Stomach smooth muscle (tissue), 2 donors: ENCODE measurements at regions not wholly inside any gene's neighbourhood (a gene's known extent, or its start where the extent isn't known, plus 50 kb on each side); places are given as distances from the start of the nearest gene placed in this dataset.

Source experiments
- H3K27ac ChIP-seq: one replicate; pipeline ENCODE4 v1.7.0; 2013; ENCODE audit warnings: mild to moderate bottlenecking, low read length, inconsistent platforms
- H3K27me3 ChIP-seq, 2 donors: one replicate each; pipeline ENCODE4 v1.7.0; 2013; ENCODE audit warnings: low read length in 2 of 2; ENCODE audit not compliant: insufficient read depth in 2 of 2, control insufficient read depth in 1 of 2
- H3K36me3 ChIP-seq, 2 donors: one replicate each; pipeline ENCODE4 v1.7.0; 2013; ENCODE audit warnings: low read length in 2 of 2; ENCODE audit not compliant: control insufficient read depth in 2 of 2, insufficient read depth in 2 of 2
- H3K4me1 ChIP-seq: one replicate; pipeline ENCODE4 v1.7.0; 2013; ENCODE audit warnings: low read length; ENCODE audit not compliant: control insufficient read depth, insufficient read depth
- H3K4me3 ChIP-seq, 2 donors: one replicate each; pipeline ENCODE4 v1.7.0; 2013; ENCODE audit warnings: low read length in 2 of 2
- H3K9ac ChIP-seq, 2 donors: one replicate each; pipeline ENCODE4 v1.7.0; 2013; ENCODE audit warnings: low read length in 2 of 2, mild to moderate bottlenecking in 1 of 2
- H3K9me3 ChIP-seq, 2 donors: one replicate each; pipeline ENCODE4 v1.7.0; 2013; ENCODE audit warnings: low read length in 2 of 2; ENCODE audit not compliant: control insufficient read depth in 2 of 2
- donor health status: healthy.
- donor health status: Pancreatic carcinoma.

DNA sequence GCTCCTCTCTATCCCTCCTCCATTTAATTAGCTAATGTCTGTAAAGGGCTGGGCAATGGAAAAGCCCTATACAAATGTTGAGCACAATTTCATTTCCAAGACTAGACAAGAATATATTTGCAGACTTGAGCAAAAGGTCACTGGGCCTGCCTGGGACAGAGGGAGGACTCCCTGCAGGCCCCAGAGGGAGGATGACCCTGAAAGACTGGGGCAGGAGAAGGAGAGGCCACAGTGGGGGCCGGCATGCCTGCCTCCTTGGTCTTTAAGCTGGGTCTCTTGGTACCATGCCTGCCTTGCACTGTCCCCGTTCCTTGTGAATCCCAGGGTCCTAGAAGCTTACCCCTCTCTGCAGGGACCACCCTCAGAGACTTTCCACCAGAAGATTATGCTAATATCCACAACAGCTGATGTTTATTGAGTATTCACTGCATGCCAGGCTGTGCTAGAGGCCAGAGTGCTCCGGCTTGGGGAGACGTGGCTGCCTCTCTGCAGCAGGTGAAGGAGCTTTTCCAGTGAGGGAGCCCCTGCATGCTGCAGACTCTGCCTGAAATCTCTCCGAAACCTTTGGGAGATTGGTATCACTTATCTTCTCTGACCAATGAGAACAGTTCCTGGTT lies 72.7 kb upstream of the HSPA9 start:
- Histone ChIP-seq H3K36me3 (no peaks in the 10 kb centered on the region), H3K27me3 (no peaks in the 10 kb centered on the region), H3K9me3 (no peaks in the 10 kb centered on the region), H3K9ac (no peak overlapping the region), H3K27ac (no peak overlapping the region), H3K4me1 (no peaks in the 10 kb centered on the region), H3K4me3 (no peak overlapping the region)

DNA sequence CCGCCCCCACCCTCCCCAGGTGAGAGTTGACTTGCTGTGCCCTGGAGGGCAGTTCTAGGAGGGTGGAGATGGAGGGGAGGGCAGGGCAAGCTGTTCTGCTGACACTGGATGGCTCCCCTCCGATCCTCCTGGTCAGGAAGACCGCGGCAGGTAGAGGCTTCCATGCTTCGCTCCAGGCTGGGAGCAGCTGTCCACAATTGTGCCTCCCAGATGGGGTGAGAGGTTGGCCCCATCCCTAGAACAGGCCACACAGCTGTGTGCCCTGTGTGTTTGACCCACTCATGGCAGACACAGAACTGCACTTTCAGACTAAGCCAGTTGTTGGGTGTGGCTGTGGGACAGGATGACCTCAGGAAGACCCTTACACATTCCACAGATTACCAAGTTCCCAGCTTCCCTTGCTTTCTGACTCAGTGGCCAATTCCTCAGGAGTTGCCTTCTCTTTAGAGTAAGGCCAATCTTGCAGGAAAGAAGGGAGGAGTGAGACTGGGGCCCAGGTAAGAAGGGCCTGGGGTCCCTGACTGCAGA lies 72.1 kb upstream of the HSPA9 start:
- H3K27me3 ChIP-seq: no peaks in the 10 kb centered on the region
- no peak overlapping the region for H3K9ac ChIP-seq
- no peaks in the 10 kb centered on the region for H3K9me3 ChIP-seq
- no peaks in the 10 kb centered on the region for H3K4me1 ChIP-seq
- no peak overlapping the region for H3K4me3 ChIP-seq
- H3K27ac ChIP-seq: no peak overlapping the region
- no peaks in the 10 kb centered on the region for H3K36me3 ChIP-seq

DNA sequence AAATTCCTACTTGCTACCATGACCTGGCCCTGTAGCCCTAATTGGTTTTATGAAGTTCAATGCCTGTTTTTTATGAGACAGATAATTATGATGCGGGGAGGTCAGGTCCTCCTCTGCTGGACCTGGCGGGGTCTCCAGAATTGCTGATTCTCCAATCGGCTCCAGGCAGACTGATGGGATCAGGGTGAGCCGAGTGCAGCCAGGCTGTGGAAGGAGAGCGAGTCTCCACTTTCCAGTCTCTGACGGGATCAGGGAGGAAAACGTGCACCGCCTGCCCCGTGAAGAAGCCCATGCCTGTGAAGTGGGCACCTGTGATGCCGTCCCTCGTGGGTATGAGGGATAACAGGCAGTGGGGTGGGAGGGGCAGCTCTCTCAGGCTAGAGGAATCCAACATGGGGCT lies 71.5 kb upstream of the HSPA9 start:
- Histone ChIP-seq H3K4me3 (no peak overlapping the region), H3K27ac (no peak overlapping the region), H3K9me3 (no peaks in the 10 kb centered on the region), H3K36me3 (no peaks in the 10 kb centered on the region), H3K4me1 (no peaks in the 10 kb centered on the region), H3K27me3 (no peaks in the 10 kb centered on the region), H3K9ac (no peak overlapping the region)

DNA sequence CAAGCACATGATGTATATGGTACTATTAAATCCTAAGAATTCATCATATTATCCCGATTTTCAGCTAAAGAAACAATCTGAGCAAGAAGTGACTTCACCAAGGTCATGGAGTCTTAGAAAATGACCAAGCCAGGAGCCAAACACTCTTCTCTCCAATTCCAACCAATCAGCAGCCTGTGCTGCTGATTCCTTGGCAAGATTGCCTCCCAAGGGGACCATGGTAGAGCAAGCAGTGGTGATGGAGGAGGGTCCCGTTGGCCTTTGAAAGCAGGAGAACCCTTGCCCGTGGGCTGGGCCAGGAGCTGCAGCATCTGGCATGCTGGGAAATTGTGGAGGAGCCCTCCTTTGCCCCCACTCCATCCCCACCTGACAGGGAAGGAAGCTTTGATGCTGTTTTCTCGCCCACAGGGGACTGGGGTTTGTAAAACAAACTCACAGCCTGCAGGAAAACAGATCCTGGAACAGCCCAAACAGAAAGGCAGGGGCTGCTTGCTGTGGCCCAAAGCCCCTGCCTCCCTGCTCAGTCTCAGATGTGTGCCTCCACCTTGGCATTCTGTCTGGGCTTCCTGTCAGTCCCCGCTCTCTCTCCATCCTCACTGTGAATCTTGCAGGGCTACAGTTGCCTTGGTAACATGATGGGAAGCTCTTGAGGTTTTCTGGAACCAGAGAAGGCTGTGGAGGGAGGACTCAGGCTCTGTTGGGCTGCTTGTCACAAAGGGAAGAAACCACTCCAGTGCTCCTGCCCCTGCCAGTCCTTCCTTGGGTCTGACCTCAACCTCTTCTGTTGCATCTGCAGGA lies 70.8 kb upstream of the HSPA9 start:
- H3K36me3 ChIP-seq: no peaks in the 10 kb centered on the region
- H3K27ac ChIP-seq: no peak overlapping the region
- no peaks in the 10 kb centered on the region for H3K9me3 ChIP-seq
- no peak overlapping the region for H3K9ac ChIP-seq
- H3K4me1 ChIP-seq: no peaks in the 10 kb centered on the region
- H3K27me3 ChIP-seq: no peaks in the 10 kb centered on the region
- H3K4me3 ChIP-seq: no peak overlapping the region

DNA sequence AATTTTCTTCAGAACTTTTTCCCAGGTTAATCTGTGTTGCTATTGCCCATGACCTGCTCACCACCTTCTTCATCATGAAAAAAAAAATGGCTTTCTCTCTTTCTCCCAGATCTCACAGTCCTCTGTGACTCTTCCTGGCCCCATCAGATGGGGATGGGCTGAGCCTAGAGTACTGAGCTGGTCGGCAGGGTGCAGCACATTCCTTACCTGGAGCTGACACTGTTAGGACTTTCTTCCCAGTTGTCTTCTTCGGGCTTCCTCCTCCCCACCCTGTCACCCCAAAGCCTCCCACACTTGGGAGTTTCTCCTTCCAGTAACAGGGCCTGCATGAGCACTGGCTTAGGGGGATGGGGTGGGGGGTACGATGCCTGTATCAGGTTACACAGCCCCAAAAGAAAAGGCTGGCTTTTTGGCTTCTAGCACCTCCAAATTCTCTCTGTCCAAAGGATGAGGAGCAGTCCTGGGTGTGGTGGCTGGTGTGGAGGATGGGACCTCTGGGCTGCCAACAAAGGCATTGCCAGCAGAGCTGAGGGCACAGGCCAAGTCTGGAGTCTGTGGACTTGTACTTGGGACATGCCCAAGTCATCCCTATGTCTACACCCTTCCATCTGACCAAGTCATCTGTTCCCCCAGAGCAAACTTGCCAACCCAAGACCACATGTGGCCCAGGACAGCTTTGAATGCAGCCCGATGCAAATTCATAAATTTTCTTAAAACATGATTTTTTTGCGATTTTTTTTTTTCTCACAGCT lies 68.0 kb upstream of the HSPA9 start:
- H3K36me3 ChIP-seq: no peaks in the 10 kb centered on the region
- H3K9me3 ChIP-seq: no peaks in the 10 kb centered on the region
- no peak overlapping the region for H3K9ac ChIP-seq
- no peaks in the 10 kb centered on the region for H3K27me3 ChIP-seq
- no peak overlapping the region for H3K27ac ChIP-seq
- no peak overlapping the region for H3K4me3 ChIP-seq
- no peaks in the 10 kb centered on the region for H3K4me1 ChIP-seq

DNA sequence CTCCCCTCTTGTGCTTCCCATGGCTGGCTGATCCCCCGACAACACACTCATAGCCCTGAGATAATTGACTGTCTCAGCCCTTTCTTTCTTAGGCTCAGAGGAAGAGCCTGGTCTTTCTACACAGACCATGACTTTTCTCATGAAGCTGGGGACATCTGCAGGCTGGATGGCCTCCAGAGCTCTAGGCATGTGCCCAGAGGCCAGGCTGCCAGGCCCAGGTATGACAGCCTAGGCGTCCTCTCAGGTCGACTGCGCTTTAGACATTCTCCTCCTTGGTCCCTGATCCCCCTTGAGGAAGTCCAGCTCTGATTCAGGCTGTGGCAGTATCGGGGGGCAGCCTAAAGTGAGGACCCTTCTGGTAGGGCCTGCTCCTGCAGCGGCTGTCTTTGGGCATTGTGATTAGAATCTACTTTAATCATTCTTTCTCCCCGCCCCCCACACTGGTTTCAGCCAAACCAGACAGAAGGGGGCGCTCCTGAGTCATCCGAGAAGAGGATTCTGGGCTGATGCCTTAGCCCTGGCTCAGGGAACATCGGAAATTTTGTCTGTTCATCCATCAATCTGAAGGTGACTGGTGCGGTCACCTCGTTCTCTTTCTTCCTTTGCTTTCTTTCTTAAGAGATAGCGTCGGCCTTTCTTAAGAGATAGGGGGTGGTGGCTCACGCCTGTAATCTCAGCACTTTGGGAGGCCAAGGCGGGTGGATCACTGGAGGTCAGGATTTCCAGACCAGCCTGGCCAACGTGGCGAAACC lies 66.5 kb upstream of the HSPA9 start:
- Histone ChIP-seq H3K27me3 (no peaks in the 10 kb centered on the region), H3K9ac (no peak overlapping the region), H3K27ac (no peak overlapping the region), H3K4me3 (no peak overlapping the region), H3K9me3 (no peaks in the 10 kb centered on the region), H3K36me3 (no peaks in the 10 kb centered on the region), H3K4me1 (no peaks in the 10 kb centered on the region)

DNA sequence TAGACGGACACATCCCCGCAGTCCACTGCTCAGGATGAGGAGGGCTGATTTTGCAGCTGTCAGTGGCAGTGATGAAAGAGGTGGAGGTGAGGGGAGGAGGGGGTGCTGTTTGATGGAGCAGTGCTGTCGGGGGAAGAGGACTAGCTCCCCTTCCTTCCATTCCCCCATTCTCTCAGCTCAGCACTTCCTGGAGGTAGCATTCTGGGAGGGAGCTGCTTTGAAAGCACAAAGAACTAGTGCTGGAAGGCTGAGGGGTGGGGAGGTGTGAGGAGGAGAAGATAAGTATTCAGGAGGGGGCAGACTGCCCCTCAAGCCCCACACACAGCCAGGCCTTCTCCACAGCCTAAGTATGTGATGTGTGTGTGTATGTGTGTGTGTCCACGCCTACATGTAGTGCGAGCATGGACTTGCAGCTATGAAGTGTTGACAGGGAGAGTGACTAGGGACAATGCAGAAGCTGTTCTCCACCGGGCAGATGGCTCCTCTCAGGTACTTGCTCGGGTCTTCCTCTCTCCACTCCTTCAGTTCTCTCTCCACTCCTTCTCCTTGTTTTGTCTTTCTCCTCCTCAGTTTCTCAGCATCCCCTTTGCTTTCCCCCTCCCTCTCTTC lies 65.5 kb upstream of the HSPA9 start:
- no peak overlapping the region for H3K27ac ChIP-seq

DNA sequence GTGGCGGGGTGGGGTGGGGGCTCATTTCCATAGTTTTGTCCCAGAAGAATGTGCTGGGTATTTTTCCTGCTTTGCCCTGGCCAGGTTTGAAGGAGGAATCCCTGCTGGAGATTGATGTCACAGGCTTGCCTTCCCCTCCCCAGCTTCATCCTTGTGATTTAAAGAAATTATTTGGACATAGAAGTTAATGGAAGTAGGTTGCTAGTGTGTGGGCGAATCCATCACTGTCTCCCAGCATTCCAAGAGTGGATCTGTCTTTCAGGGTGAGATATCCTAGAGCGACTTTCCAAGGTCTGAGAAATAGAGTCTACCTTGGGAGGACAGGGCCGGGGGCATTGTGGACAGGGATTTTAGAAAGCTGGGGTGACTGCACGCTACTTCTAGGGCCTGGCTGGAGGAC lies 64.9 kb upstream of the HSPA9 start:
- Histone ChIP-seq H3K27ac (no peak overlapping the region), H3K9me3 (no peaks in the 10 kb centered on the region), H3K4me3 (no peak overlapping the region), H3K36me3 (no peaks in the 10 kb centered on the region), H3K4me1 (peaks cover 5% of the 10 kb centered on the region), H3K27me3 (no peaks in the 10 kb centered on the region), H3K9ac (no peak overlapping the region)

More for the DNA sequence above, 65.5 kb upstream of the HSPA9 start:
- Histone ChIP-seq H3K4me1 (peaks cover under 1% of the 10 kb centered on the region), H3K9me3 (no peaks in the 10 kb centered on the region), H3K27me3 (no peaks in the 10 kb centered on the region), H3K4me3 (no peak overlapping the region), H3K9ac (no peak overlapping the region), H3K36me3 (no peaks in the 10 kb centered on the region)

DNA sequence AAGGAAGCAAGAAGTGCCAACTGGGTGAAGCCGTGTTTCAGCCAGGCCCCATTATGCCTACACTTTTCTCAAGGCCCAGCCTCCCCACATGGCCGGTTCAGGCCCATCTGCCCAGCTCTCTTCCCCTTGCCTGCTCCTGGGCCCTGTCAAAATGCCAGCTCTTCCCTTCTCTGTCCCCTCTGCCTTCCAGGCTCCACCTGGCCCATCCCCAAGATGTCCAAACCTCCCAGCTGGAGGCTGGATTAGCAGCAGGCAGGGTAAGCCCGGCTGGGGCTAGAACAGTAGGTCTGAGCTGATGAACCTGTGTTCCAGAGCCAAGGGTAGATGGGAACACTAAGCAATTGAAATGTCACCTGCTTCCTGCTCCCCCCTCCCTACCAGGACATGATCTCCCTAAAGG lies 64.1 kb upstream of the HSPA9 start:
- no peak overlapping the region for H3K9ac ChIP-seq
- no peaks in the 10 kb centered on the region for H3K9me3 ChIP-seq
- no peak overlapping the region for H3K27ac ChIP-seq
- H3K4me3 ChIP-seq: no peak overlapping the region
- H3K27me3 ChIP-seq: no peaks in the 10 kb centered on the region
- H3K4me1 ChIP-seq: peaks cover 5% of the 10 kb centered on the region
- H3K36me3 ChIP-seq: no peaks in the 10 kb centered on the region

DNA sequence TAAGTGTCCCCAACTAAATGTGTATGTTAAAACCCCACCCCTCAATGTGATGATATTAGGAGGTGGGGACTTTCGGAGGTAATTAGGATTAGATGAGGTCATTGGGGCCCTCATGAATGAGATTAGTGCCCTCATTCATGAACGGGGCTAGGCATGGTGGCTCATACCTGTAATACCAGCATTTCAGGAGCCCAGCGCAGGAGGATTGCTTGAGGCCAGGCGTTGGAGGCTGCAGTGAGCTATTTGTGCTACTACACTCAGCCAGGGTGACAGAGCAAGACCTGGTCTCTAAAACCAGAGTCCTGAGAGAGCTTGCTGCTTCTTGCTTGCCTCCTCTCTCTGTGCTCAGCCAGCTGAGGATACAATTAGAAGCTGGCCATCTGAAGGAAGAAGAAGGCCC lies 62.1 kb upstream of the HSPA9 start:
- Histone ChIP-seq H3K9ac (no peak overlapping the region), H3K4me3 (no peak overlapping the region), H3K4me1 (peaks cover 5% of the 10 kb centered on the region), H3K9me3 (no peaks in the 10 kb centered on the region), H3K36me3 (no peaks in the 10 kb centered on the region), H3K27ac (no peak overlapping the region), H3K27me3 (no peaks in the 10 kb centered on the region)
